GM19468 (cell line): ENCODE measurements at regions not wholly inside any gene's neighbourhood (a gene's known extent, or its start where the extent isn't known, plus 50 kb on each side); places are given as distances from the start of the nearest gene placed in this dataset.

Experiments
- ATAC-seq: cut with Tn5 transposase; IDR thresholded peaks from one replicate; pipeline ENCODE4 v1.9.1; 2021; ENCODE audit warnings: mild to moderate bottlenecking, moderate library complexity, moderate number of reproducible peaks; ENCODE audit not compliant: unreplicated experiment; ENCODE audit errors: extremely low read depth

DNA sequence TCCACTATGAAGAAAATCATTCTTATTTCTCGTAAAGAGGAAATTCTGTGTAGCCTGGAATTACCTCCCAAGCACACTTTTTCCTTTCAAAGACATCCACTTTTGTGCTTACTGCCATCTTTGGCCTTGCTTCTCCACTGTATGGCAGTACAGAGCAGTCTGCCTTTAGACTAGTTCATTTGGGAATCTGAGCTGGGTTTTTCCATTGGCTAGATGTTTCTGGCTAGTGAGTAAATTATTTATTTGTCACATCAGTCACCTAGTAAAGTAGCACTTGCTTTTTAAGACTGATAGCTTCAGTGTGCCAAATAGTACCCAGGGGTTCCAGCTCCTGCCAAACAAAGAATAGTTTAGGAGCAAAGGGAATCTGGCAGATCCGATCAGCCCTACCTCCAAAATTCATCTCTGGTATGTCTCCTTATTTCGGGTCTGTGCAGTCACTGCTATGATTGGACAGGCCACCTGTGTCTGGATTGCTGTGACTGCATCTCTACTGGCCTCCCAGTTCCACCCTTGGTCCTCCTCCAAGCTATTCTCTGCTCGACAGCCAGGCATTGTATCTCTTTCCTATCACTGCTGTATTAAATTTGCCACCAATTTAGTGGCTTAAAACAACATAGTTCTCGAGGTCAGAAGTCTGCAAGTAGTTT lies 97.6 kb downstream of the NUDT12 start:
- no peak for ATAC-seq

DNA sequence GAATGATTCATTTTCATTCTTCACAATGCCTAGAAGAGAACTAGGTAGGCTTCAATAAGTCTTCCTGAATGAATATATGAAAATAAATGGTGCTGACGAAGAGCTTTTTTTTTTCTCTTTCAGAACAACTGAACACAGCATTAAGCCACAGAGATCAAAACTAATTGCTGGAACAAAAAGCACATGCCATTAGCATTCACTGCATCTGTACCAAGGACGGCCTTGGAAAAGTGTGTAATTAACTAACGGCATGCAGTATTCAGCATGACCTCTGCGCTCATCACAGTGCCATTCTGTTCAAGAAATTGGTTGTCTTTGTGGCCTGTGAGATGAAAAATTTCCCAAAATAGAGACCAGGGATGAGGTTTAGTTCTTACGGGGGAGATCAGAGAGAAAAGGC lies 99.3 kb downstream of the NUDT12 start:
- no peak for ATAC-seq

DNA sequence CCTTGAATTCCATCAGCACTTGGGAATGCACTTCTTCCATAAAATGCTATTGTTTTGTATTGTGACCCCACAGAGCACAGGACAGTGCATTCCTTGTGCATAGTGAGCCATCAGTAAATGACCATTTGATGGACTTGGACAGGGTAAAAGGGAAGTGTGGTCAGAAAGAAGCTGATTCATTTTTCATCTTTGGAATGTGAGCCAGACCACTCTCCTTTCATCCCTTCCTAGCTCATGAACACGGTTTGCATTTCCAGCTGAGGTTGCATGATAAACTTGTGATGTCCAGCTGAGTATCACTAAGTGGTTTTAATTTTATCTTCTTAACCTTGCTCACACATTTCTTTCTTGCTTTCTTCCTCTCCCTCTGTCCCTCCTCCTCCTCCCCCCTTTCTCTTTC lies 101.3 kb downstream of the NUDT12 start:
- no peak for ATAC-seq

DNA sequence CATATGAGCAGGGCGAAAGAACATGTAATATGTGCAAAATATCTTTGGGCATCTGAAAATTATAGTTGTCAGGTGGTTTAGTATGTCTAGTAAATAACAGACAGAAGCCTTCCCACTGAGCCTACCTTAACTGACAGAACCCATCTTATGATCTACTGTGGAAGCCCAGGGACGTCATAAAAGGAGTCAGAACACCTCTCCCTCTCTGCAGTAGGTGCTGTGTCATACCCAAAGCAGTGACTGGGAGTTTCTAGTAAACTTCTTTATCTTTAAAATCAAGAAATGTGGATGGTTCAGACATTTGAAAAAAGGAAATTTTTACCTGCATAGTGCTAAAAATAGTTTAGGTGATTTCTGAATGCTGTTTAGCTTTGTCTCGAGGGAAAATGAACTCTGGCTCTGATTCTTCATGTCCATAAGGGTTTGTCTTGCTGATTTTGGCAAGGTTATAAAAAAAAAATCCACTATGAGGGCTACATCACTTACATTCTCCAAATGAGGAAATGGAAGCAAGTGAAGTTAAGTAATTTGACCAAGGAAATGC lies 104.0 kb downstream of the NUDT12 start:
- no peak for ATAC-seq

DNA sequence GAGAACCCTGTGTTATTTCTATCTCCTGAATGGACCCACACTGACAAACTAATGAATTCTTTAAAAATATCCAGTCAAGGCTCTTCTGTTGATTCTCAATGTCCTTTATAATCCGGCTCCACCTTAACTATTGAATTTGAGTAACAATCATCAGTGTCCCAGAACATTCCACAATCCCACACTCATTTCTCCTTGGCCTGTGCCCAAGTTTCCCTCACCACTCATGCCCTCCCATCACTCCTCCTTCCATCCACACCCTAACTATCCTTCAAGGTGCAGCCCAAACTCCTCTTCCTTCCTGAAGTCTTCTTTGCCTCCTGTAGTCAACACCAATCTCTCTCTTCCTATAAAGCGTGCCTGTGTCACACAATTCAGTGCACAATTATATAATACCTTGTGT lies 106.1 kb downstream of the NUDT12 start:
- ATAC-seq = no peak

DNA sequence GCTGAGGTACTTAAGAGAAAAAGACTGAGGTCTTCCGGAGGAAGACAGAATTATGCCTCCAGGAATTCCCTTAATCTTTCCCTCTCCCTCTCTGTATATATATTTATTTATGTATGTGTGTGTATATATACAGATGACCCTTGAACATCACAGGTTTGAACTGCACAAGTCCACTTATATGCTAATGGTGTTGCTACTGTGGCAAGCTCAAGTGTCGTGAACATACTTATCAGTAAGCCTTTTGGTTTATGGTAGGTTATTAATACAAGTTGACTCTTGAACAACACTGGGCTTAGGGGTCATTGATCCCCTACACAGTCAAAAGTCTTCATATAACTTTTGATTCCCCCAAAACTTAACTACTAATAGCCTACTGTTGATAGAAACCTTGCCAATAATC lies 106.8 kb downstream of the NUDT12 start:
- ATAC-seq = no peak

DNA sequence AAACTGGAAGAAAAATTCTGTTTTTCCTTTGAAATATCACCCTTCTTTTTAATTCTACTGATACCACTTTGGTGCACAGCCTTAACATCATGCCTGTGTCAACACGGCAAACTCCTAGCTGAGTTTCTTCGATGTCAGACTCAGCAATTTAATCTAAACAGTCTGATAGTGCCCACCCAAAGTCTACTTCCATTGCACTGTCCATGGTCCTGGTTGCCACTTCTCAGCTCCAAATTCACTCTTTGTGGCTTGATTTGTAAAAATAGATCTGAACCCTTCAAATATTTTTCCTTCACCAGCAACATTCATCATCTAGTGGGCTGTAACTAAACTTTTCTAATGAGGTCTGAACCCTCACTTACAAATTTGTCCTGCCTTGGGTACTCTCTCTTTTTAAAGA lies 107.8 kb downstream of the NUDT12 start:
- ATAC-seq = no peak

DNA sequence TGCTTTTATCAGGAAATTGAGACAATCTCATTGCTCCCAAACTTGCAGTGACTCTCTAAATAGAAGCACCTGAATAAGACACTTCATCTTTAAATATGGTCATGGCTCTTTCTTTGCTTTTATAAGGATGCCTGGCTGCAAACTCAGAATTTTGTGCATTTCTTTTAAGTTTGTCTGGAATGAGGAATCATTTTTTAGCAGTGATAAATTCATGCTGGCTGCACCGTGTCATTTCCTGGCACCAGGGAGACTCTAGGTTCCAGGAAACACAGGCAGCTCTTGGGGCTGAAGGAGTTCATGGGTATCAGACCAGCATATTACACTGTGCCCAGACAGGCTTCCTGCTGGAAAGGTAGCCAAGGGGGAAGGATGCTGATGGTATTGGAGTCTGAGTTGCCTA lies 109.9 kb downstream of the NUDT12 start:
- no peak for ATAC-seq

DNA sequence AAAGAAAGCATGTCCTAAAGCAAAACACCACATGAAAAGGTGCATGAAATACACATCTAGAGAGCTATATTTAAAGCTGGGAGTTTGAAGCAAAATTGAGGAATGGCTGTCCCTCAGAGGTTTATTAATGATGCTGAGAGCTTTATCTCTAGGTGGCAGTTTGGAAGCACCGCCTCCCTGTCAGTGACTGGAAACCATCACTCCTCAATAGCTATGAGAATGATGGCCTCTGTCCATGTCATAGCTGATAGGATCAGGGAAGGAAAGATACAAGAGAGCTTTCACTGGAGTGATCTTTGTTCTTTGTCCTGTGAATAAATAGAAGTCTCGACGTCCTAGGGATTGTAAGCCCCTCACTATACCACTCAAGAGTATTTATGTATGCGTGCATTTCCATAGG lies 110.5 kb downstream of the NUDT12 start:
- no peak for ATAC-seq

DNA sequence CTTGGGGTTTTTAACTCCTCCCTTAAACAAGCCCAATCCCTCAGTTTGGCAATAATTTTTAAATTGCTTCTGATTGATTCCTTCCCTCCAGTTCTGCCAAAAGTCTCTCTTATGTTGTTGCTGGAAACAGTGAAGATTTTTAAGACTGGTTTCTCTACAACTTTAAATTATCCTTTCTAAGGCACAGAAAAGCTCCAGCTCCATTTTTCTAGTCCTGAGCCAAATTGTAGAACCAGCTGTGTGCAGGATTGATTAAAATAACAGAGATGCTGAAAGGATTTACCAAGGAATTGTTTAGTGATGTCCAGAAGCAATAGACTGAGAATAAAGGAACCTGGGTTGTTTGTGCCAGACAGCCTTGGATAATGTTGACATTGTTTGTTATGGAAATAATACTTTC lies 111.3 kb downstream of the NUDT12 start:
- ATAC-seq = no peak

DNA sequence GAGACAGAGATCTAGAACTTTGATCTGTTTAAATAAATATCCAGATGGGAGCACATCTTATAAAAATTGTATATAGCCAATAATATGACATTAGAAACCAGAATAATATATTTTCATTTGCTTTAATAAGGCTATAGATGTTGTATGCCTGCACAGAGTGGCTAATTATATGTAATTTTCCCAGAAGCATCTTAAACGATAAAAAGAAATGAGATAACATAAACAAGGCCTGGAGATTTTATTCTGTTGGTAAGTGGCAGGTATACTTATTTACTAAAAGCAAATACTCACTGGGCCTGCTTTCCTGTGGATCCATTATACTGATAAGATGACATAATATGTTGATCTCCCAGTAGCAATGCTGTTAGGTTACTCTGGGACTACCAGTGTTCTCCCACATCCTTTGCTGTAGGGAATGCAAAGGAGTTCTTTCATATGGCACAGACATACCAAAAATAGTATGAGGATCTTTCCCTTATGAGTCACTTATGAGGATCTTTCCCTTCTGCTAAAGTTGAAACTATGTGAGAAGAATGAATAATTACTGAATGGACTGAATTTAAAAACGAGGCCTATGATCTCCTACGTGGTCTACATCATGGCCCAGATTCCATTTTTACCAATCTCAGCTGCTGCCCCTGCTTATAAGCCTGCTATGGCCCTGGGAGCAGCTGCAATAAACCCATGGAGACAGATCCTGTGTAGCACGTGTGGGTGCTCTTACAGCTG lies 112.1 kb downstream of the NUDT12 start:
- no peak for ATAC-seq

DNA sequence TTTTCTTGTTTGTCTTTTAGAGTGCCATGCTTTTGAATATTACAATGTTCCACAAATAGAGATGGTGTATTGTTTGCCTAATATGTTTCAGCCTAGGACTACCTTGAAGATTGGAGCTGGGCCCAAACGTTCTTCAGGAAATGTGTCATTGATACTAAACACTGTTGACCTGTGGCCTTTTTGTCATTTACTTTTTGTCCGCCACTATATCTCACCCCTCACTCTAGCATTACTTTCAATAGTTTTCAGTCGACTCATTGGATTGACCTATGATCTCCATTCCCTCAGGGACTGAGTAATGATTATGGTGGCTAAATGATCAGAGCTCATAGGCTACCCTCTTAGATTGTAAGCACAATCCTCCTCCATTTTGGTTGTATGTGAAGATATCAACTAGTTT lies 115.8 kb downstream of the NUDT12 start:
- no peak for ATAC-seq

DNA sequence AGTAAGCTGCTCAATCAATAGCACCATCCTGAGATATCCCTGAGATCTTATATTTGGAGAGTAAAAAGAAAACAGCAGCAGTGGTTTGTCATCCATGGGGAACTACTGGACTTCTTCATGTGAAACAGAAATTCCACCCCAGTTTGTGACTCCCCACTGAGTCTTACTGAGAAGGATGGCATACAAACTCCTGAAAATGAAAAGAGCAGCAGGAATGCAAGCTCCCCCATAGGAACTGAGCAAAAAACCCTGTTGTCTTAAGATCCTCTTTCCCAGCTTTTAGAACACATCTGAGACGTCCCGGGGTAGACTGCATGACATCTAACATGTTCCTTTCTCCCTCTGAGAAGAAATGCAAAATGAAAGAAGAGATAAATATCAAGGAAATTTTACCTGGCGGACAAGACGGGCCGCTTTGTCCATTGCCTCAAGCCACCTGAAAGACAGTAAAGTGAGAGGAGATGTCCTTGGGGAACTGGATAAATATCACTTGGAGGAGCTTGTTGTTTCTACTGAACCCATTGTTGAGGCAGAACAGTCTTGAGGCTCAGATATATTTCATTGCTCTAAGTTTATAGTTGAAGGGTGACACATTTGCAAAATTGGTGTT lies 117.1 kb downstream of the NUDT12 start:
- no peak for ATAC-seq

DNA sequence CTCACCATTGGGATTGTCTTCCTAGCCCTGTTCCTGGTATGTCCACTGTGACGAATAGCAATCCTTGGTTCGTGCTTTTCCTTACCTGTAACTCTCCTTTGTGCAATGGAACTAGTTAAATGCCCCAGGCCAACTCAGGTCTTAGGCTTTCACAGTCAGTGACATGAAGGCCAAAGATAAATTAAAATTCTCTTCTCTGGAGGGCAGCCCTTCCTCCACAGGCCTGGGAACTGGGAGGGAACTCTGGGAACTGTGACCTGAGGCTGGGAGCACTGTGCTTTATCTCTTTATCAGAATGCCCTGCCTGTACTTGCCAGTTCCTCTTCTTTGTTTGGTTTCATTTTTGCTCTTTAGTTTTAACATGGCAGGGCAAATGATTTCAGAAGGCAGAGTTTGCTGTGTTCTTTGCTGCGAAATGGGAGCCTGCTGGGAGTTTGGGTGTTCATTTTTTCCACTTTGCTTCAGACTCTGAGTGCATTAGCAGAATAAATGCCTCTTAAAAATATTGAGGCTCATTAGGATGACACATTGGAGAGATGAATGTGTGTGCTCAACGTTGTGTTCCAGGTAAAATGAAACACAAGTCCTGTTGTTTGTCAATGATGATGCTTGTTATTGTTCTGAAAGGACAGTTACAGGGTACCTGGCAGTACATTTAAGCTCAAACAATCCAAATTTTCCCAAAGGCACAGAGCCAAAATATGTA lies 118.1 kb downstream of the NUDT12 start:
- ATAC-seq = no peak

DNA sequence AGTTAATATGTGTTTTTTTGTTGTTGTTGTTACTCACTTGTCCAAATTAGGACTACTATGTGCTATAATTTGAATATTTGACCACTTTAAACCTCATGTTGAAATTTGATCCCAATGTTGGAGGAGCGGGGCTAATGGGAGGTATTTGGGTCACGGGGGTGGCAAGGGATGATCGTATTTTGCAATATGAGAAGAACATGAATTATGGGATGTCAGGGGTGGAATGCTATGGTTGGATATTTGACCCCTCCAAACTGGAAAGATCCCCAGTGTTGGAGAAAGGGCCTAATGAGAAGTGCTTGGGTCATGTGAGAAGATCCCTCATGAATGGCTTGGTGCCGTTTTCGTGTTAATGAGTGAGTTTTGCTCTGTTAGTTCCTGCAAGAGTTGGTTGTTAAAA lies 119.8 kb downstream of the NUDT12 start:
- no peak for ATAC-seq

DNA sequence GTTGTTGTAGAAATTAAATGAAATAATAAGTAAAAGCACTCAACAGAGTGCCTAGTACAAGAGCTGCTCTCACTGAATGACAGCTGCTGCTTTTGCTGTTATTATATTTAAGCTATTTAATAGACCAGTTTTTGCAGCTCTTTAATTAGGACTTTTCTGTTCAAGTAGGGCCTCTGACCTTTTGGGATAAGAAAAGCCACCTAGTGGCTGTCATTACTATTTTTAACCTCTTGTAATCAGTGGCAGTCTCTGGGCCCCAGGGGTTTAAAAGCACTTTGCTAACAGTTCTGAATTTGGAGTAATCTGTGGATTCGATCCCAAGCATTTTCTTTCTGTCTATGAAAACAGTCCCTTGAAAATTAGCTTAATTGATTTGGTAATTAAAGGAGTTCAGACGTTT lies 121.1 kb downstream of the NUDT12 start:
- ATAC-seq = no peak

DNA sequence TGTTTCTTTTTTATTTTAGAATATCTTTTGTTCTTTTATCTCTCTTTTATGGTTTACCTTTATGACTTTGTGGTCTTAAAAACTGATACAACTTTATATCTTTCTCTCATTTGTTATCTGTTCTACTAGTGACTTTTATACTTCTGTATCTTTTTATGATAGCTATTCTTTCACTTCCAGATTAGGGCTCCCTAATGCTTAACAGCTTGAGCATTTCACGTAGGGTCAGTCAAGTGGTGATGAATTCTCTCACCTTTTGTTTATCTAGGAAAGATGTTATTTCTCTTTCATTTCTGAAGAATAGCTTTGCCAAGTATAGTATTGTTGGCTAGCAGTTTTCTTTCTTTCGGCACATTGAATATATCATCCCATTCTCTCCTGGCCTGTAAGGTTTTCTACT lies 123.6 kb downstream of the NUDT12 start:
- ATAC-seq = no peak

DNA sequence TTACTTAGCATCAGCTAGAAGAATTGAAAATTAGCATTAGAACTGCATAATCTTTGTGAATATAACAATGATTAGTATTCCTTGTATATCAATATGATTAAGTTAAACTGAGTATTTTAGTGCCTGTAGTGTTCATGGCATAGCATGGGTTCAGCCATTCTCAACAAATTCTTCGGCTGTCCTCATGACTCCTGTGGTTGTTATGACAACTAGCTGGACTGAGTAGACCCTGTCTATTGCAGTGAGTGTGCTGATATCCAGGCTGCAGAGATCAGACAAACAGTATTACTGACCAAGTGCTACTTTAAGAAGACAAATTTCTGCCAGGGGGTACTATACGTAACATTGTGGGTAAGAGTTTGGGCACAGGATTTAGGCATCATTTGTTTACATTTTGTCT lies 125.9 kb downstream of the NUDT12 start:
- ATAC-seq = no peak

DNA sequence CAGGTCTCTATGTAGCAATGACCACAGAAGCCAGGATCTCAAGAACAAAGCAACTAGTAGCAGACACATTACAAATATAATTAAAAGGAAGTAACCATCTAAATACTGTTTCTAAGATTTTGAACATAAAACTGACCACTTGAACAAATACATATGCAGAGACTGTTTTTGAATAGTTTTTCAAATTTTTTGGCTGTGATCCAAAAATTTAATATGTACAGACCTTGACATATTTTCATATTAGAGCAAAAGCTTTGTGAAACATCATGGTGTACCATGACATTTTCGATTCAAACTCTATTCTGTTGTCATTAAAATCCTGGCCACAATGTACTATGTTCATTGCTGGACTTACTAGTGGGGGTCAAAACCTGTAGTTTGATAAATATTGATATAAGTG lies 126.5 kb downstream of the NUDT12 start:
- no peak for ATAC-seq

DNA sequence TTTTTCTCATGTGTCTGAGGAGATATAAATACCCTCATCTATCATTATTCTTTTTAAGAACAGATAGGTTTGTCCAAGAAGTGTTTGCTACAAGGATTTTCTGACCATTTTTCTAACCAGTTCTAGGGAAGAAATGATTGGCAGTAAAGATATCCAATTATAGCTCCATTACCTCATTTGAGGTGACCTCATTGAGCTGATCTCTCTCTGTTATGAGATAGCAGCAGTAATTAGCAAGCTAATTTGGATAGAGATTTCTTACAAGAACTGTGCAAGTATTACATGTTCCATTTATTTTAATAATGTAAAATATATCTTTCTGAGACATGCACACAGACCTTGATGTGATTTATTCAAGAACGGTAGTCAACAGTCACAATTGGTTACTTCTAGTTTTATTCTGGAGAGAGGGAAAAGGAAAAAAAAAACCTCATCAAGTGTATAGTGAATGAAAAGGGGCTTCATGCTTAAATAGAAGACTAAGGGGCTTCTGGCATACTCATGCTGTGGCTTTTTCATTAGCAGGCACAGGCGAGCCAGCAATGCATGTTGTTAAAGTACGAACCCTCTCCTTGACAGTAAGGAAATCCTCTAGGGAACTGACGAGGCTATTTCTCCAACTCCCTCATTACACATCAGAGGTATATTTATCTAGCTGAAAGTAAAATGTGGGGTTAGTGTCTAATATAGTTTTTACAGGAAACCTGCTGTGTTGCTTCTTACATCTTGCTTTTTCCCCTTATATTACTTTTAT lies 127.3 kb downstream of the NUDT12 start:
- no peak for ATAC-seq
